ENCODE measurements at regions not wholly inside any gene's neighbourhood (a gene's known extent, or its start where the extent isn't known, plus 50 kb on each side); places are given as distances from the start of the nearest gene placed in this dataset.

GRCh38 chr18:73787316-73787715, 360.3 kb downstream of the FBXO15 start:
- ChIA-PET SMC1A (ENCODE audit: uncharacterized antibody, unreplicated experiment) (no interaction called here), RAD21 (ENCODE audit: unreplicated experiment) (no interaction called here), POLR2A (no interaction called here), CTCF (no interaction called here)
- 1% methylated on average over 5 of the region's 5 CpGs for WGBS (ENCODE audit: insufficient coverage, insufficient replicate concordance, low lambda C conversion rate, missing lambda C conversion rate)
- no peak for ATAC-seq
- DNase-seq (ENCODE audit: low read depth, low spot score), result no peak
- H3K9ac ChIP-seq (ENCODE audit: control insufficient read depth, insufficient read depth, low read length), result no peak overlapping the region
- no peaks in the 10 kb centered on the region for H3K4me1 ChIP-seq (ENCODE audit: control insufficient read depth, insufficient read depth, low read length)
- no peak overlapping the region for H3K4me3 ChIP-seq
- FAIRE-seq, result no peak
- H3K4me2 ChIP-seq (ENCODE audit: control insufficient read depth, insufficient read depth), result no peak overlapping the region
- in situ Hi-C loops (cut with MboI) (no loop called here), intact Hi-C loops (cut with micrococcal nuclease; ENCODE audit: unreplicated experiment) (no loop called here)
- no peaks in the 10 kb centered on the region; a peak in 1 of 4 replicates for H3K27me3 ChIP-seq (replicated peaks in 1 of 2; ENCODE audit: control insufficient read depth in 2 of 2, insufficient read depth in 2 of 2, low read length in 1 of 2)
- TF ChIP-seq LARP7 (IDR thresholded peaks at IDR 0.05) (no peak), TCF7 (IDR thresholded peaks at IDR 0.05; ENCODE audit: borderline replicate concordance) (no peak), BHLHE40 (IDR thresholded peaks at IDR 0.05; ENCODE audit: borderline replicate concordance in 1 of 2, low read depth in 2 of 2, low read length in 1 of 2) (no peak), YY1 (IDR thresholded peaks at IDR 0.05; ENCODE audit: low read depth, low read length) (no peak), SP1 (IDR thresholded peaks at IDR 0.05; ENCODE audit: low read depth, low read length) (no peak), KLF5 (IDR thresholded peaks at IDR 0.05; ENCODE audit: partially characterized antibody) (no peak), STAT1 (conservative IDR thresholded peaks at IDR 0.05) (no peak), PAX8 (IDR thresholded peaks at IDR 0.05) (no peak), WRNIP1 (IDR thresholded peaks at IDR 0.05; ENCODE audit: borderline replicate concordance, low read depth, low read length) (no peak), RELB (IDR thresholded peaks at IDR 0.05; ENCODE audit: low read depth) (no peak), MAX (IDR thresholded peaks at IDR 0.05; ENCODE audit: low read depth, low read length) (no peak), E2F8 (IDR thresholded peaks at IDR 0.05; ENCODE audit: low read depth, partially characterized antibody) (no peak), SRF (IDR thresholded peaks at IDR 0.05; ENCODE audit: low read depth in 2 of 2, low read length in 2 of 2) (no peak), FOXM1 (IDR thresholded peaks at IDR 0.05; ENCODE audit: low read depth, low read length) (no peak), SUPT20H (IDR thresholded peaks at IDR 0.05; ENCODE audit: borderline replicate concordance, control insufficient read depth, low read depth, low read length) (no peak)
- H4K20me1 ChIP-seq (ENCODE audit: control insufficient read depth, insufficient read depth), result no peaks in the 10 kb centered on the region
- H3K9me3 ChIP-seq (replicated peaks; ENCODE audit: control insufficient read depth, insufficient read depth, low read length), result no peaks in the 10 kb centered on the region
- H2AFZ ChIP-seq (ENCODE audit: control insufficient read depth, low read depth, low read length), result no peak overlapping the region
- BruUV-seq (replicated peaks), result no TSS peak
- H3K36me3 ChIP-seq (ENCODE audit: control insufficient read depth in 2 of 2, insufficient read depth in 2 of 2, low read length in 1 of 2), result no peaks in the 10 kb centered on the region
- H3K79me2 ChIP-seq (ENCODE audit: control insufficient read depth, insufficient read depth, low read length), result no peaks in the 10 kb centered on the region
- no peak overlapping the region for H3K27ac ChIP-seq (ENCODE audit: control insufficient read depth, insufficient read depth)
